ENCODE measurements at regions not wholly inside any gene's neighbourhood (a gene's known extent, or its start where the extent isn't known, plus 50 kb on each side); places are given as distances from the start of the nearest gene placed in this dataset.

DNA sequence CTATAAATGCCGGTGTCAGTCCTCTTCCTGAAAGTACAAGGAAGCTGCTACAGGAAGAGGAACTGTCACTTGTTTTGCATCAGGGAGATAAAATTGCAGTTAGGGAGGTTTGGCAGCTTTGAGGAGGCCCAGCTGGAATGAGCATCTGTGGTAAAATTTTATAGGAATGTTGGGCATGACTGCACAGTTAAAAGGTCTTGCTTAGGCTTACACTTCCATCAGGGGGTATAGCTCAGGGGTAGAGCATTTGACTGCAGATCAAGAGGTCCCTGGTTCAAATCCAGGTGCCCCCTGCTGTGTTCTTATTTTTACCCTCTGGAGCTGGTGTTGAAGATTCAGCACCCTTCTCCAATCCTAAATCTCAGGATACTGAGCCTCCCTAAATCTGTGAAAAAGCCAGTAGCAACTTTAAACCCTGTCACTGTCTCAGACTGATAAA lies 65.9 kb downstream of the ZNF467 start:
- DNase-seq (ENCODE audit: insufficient read length, low spot score, missing footprints), result no peak
- H3K27me3 ChIP-seq (ENCODE audit: insufficient read depth, low read length), result no peaks in the 10 kb centered on the region
- no peak overlapping the region for H2AFZ ChIP-seq (ENCODE audit: low read length)

DNA sequence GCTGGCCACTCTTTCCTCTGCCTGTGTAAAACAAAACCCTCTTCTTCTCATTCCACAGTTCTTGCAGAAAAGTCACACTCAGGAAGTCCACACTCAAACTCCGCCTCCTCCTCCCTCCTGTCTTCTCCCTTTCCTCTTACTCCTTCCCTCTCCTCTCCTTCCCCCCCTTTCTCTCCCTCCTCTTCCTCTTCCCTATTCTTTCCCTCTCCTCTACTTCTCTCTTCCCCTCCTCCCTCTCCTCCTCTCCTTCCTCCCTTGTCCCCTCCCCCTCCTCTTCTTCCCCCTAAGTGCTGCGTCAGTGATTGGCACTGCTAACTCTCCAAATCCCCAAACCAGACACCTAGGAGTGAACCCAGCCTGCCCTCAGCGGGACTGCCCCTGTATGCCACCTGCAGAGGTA lies 67.0 kb downstream of the ZNF467 start:
- Histone ChIP-seq H3K27me3 (ENCODE audit: insufficient read depth, low read length) (no peaks in the 10 kb centered on the region), H3K4me3 (ENCODE audit: insufficient read depth, low read length) (no peak overlapping the region), H4K20me1 (ENCODE audit: insufficient read depth, low read length) (no peaks in the 10 kb centered on the region), H3K79me2 (ENCODE audit: insufficient read depth, low read length) (no peaks in the 10 kb centered on the region), H2AFZ (ENCODE audit: low read length) (no peak overlapping the region), H3K4me1 (ENCODE audit: insufficient read depth, low read length) (no peaks in the 10 kb centered on the region), H3K27ac (ENCODE audit: low read depth, low read length) (no peak overlapping the region), H3K36me3 (ENCODE audit: insufficient read depth, low read length) (no peaks in the 10 kb centered on the region), H3K4me2 (ENCODE audit: insufficient read depth, low read length) (no peak overlapping the region), H3K9me3 (ENCODE audit: low read depth, low read length) (peaks cover 2% of the 10 kb centered on the region)
- TF ChIP-seq, protein P1, sequence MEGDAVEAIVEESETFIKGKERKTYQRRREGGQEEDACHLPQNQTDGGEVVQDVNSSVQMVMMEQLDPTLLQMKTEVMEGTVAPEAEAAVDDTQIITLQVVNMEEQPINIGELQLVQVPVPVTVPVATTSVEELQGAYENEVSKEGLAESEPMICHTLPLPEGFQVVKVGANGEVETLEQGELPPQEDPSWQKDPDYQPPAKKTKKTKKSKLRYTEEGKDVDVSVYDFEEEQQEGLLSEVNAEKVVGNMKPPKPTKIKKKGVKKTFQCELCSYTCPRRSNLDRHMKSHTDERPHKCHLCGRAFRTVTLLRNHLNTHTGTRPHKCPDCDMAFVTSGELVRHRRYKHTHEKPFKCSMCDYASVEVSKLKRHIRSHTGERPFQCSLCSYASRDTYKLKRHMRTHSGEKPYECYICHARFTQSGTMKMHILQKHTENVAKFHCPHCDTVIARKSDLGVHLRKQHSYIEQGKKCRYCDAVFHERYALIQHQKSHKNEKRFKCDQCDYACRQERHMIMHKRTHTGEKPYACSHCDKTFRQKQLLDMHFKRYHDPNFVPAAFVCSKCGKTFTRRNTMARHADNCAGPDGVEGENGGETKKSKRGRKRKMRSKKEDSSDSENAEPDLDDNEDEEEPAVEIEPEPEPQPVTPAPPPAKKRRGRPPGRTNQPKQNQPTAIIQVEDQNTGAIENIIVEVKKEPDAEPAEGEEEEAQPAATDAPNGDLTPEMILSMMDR (IDR thresholded peaks at IDR 0.05; ENCODE audit: extremely low read depth, low read depth, low read length), result no peak
- peak; percentile 3 for DNase-seq (ENCODE audit: insufficient read length, low spot score, missing footprints)

More for the DNA sequence above, 65.9 kb downstream of the ZNF467 start:
- Histone ChIP-seq H3K4me1 (ENCODE audit: insufficient read depth, low read length) (no peaks in the 10 kb centered on the region), H3K9me3 (ENCODE audit: low read depth, low read length) (peaks cover 2% of the 10 kb centered on the region), H4K20me1 (ENCODE audit: insufficient read depth, low read length) (no peaks in the 10 kb centered on the region), H3K27ac (ENCODE audit: low read depth, low read length) (no peak overlapping the region), H3K79me2 (ENCODE audit: insufficient read depth, low read length) (no peaks in the 10 kb centered on the region), H3K36me3 (ENCODE audit: insufficient read depth, low read length) (no peaks in the 10 kb centered on the region), H3K4me3 (ENCODE audit: insufficient read depth, low read length) (no peak overlapping the region), H3K4me2 (ENCODE audit: insufficient read depth, low read length) (no peak overlapping the region)
- TF ChIP-seq, protein P1 (IDR thresholded peaks at IDR 0.05; ENCODE audit: extremely low read depth, low read depth, low read length), result no peak

DNA sequence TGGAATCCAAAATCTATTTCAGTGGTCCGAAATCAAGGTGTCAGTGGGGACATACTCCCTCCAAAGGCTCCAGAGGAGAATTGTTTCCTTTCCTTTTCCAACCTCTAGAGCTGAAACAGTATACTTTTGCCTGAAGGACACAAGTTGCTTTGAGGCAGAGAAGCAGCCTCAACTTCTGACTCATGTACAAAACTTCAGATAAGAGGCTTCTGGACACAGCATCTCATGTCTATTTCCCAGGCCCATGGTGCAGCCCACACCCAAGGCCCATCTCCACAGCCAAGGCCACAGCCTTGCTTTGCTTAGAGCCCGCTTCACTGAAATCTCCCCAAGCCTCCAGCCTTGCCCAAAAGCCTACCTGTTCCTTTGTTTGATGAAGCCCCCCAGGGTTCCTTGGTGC lies 68.9 kb downstream of the ZNF467 start:
- Histone ChIP-seq H3K27me3 (ENCODE audit: insufficient read depth, low read length) (no peaks in the 10 kb centered on the region), H3K36me3 (ENCODE audit: insufficient read depth, low read length) (no peaks in the 10 kb centered on the region), H2AFZ (ENCODE audit: low read length) (no peak overlapping the region), H3K4me3 (ENCODE audit: insufficient read depth, low read length) (no peak overlapping the region), H4K20me1 (ENCODE audit: insufficient read depth, low read length) (no peaks in the 10 kb centered on the region), H3K79me2 (ENCODE audit: insufficient read depth, low read length) (no peaks in the 10 kb centered on the region), H3K4me1 (ENCODE audit: insufficient read depth, low read length) (no peaks in the 10 kb centered on the region), H3K27ac (ENCODE audit: low read depth, low read length) (no peak overlapping the region), H3K9me3 (ENCODE audit: low read depth, low read length) (no peaks in the 10 kb centered on the region), H3K4me2 (ENCODE audit: insufficient read depth, low read length) (no peak overlapping the region)
- TF ChIP-seq, protein P1 (IDR thresholded peaks at IDR 0.05; ENCODE audit: extremely low read depth, low read depth, low read length), result no peak
- peak; percentile 68 for DNase-seq (ENCODE audit: insufficient read length, low spot score, missing footprints)

DNA sequence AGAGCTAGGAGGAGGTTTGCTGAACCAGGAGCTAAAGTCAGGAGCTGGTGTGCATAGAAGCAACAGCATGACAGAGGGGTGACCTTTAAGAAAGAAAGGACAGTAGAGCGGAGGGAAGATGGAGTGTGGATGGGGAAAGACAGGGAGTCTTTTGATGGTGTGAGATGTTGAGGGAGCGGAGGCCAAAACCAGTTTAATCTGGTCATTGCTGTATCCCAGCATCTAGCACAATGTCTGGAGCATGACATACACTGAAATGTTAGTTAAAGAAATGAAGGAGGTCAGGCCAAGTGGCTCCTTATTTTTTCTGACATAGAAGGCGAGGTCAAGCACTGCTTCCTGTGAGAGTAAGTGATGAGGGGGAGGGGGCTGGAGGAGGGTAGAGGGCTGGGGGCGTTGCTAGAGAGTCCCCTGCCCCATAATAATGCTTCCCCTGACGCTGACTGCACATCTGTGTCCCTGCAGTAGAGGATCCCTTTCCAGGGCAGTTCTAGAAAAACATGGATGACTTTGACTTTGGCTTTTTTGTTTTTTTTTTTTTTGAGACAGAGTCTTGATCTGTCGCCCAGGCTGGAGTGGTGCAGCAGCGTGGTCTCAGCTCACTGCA lies 70.2 kb downstream of the ZNF467 start:
- Histone ChIP-seq H3K9me3 (ENCODE audit: low read depth, low read length) (no peaks in the 10 kb centered on the region), H2AFZ (ENCODE audit: low read length) (no peak overlapping the region), H3K36me3 (ENCODE audit: insufficient read depth, low read length) (no peaks in the 10 kb centered on the region), H3K79me2 (ENCODE audit: insufficient read depth, low read length) (no peaks in the 10 kb centered on the region), H3K4me1 (ENCODE audit: insufficient read depth, low read length) (no peaks in the 10 kb centered on the region), H3K27ac (ENCODE audit: low read depth, low read length) (no peak overlapping the region), H3K27me3 (ENCODE audit: insufficient read depth, low read length) (no peaks in the 10 kb centered on the region), H3K4me2 (ENCODE audit: insufficient read depth, low read length) (no peak overlapping the region), H4K20me1 (ENCODE audit: insufficient read depth, low read length) (no peaks in the 10 kb centered on the region), H3K4me3 (ENCODE audit: insufficient read depth, low read length) (no peak overlapping the region)
- TF ChIP-seq, protein P1 (IDR thresholded peaks at IDR 0.05; ENCODE audit: extremely low read depth, low read depth, low read length), result no peak
- DNase-seq (ENCODE audit: insufficient read length, low spot score, missing footprints), result peak; percentile 45

Measured in osteoblast (primary cell).